GM23248 (cell line): ENCODE measurements at regions not wholly inside any gene's neighbourhood (a gene's known extent, or its start where the extent isn't known, plus 50 kb on each side); places are given as distances from the start of the nearest gene placed in this dataset.

Experiments used
- EZH2 ChIP-seq: fragments of 200-600 bp; sonication (generic); IDR thresholded peaks from 2 replicates; pipeline ENCODE4 v1.6.1; 2018; ENCODE audit warnings: antibody characterized with exemption, mild to moderate bottlenecking; ENCODE audit not compliant: insufficient read depth, poor library complexity, severe bottlenecking
- EZH2phosphoT487 ChIP-seq: fragments of 200-600 bp; sonication (generic); IDR thresholded peaks from 2 replicates; pipeline ENCODE4 v1.6.1; 2018; ENCODE audit warnings: antibody characterized with exemption, moderate library complexity, mild to moderate bottlenecking, low read depth; ENCODE audit not compliant: insufficient read depth

DNA sequence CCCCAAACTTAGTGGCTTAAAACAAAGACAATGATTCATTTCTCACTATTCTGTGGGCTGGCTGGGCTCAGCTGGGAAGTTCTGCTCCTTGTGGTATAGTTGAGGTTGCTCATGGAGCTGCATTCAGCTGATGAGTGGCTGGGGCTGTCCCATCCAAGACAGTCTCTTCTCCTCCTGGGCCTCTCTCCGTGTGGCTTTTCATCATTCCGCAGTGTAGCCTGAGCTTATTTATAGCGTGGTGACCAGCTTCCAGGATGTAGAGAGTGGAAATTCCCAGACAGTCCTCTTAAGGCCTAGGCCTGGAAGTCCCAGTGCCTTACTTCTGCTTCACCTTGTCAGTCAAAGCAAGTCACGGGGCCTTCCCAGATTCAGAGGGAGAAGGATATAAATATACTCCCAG is 136.7 kb upstream of the DAZL start:
- TF ChIP-seq EZH2 (no peak), EZH2phosphoT487 (no peak)
